OCI-LY1 (cell line): ENCODE measurements at regions not wholly inside any gene's neighbourhood (a gene's known extent, or its start where the extent isn't known, plus 50 kb on each side); places are given as distances from the start of the nearest gene placed in this dataset.

Source experiments
- CTCF ChIP-seq: fragments of 200-600 bp; sonication (generic), shearing (Covaris generic); IDR thresholded peaks from 2 replicates; pipeline ENCODE4 v1.5.1; 2017; ENCODE audit warnings: mild to moderate bottlenecking, antibody characterized with exemption, low read length, moderate library complexity, mixed read lengths
- EZH2 ChIP-seq: fragments of 200-600 bp; sonication (generic), shearing (Covaris generic); IDR thresholded peaks from 2 replicates; pipeline ENCODE4 v1.8.0; 2017; ENCODE audit warnings: borderline replicate concordance, mixed run types, mild to moderate bottlenecking, antibody characterized with exemption, low read length, moderate library complexity, mixed read lengths

- TF ChIP-seq CTCF, result no peak
- TF ChIP-seq EZH2, result no peak
These were observed 84.5 kb upstream of the RPS23 start for GRCh38 chr5:82362636-82363035.
